HG02884 (cell line): ENCODE measurements at regions not wholly inside any gene's neighbourhood (a gene's known extent, or its start where the extent isn't known, plus 50 kb on each side); places are given as distances from the start of the nearest gene placed in this dataset.

ENCODE experiments used
- ATAC-seq: cut with Tn5 transposase; IDR thresholded peaks from one replicate; pipeline ENCODE4 v1.9.1; 2021; ENCODE audit warnings: mild to moderate bottlenecking, moderate library complexity; ENCODE audit not compliant: unreplicated experiment

DNA sequence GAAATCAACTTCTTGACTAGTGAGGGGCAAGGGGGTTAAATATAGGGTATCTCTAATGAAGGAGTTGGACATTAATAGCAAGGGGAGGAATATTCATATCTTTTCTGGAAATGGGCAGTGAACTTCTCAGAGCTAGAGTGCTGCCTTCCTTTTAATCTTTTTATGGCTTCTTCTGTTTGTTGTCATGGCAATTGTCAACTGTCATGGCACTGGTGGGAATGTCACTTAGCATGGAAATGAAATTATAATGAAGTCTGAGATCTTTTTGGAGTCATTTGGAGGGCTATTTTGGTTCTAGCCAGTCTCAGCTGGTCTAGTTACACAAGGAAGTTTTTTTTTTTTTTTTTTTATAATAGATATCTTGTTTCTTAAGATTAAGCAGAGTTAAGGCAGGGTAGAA lies 250.2 kb downstream of the AASDHPPT start:
- no peak for ATAC-seq

DNA sequence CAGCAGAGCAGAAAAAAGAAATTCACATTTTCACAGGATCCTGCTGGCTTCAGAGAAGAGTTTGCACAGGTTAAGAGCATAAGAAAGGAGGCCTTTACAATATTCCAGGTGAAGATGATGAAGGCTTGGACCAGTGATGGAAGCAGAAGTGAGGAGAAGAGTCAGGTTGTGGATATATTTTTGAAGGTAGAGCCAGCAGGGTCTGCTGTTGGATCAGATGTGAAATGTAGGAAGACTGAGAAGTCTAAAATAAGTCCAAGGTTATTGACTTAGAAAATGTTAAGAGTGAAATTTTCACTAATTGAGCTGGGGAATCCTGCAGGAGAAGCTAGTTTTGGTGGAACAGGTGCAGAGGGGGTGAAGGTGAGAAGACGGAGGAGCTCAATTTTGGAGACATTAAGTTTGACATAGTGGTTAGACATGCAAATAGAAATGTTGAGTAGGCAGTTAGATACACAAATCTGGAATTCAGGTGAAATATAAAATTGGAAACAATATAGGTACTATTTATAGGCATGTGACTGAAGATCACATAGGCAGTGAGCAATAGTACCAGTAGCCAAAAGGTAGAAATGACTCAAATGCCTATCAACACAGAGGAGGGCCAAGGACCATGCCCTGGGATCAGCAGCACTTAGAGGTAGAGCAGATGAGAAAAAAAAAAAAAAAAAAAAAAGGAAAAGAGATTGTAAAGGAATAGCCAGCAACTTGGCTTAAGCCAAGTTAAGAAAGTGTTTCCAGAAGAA lies 252.0 kb downstream of the AASDHPPT start:
- ATAC-seq: no peak

DNA sequence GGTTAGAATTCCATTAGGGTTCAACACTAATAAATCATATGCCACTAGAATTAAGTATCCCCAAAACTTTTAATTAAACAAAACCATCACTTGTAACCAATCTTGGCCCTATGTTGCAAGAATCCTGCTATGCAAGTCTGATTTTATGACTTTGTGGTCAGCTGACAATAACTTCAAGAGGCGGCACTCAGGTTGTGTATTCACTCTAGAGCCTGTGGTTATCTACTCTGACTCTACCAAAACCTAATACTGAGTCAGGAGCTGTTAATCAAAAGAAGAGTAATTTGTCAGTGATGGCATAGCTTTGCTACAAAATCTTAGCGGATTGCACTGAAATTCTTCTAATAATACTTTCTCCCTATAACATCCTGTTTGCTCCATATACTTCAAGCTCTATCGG lies 253.7 kb downstream of the AASDHPPT start:
- no peak for ATAC-seq

DNA sequence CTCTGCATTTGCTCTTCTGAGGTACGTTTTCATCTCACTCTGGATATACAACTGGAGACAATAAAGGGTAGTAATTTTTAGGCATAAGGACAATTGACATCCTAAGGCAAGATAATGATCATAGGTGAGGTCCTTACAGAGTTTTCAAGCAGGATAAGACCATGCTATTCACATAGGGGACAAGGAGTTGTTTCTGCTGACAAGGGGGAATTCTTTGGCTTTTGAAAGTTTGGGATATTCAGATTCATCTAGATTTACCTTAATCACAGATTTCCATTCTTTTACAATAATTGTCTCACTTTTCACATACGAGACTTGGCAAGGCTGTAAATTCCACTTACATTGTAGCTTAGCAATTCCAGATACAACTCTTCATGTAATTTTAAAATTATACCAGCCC lies 256.2 kb downstream of the AASDHPPT start:
- ATAC-seq: no peak

DNA sequence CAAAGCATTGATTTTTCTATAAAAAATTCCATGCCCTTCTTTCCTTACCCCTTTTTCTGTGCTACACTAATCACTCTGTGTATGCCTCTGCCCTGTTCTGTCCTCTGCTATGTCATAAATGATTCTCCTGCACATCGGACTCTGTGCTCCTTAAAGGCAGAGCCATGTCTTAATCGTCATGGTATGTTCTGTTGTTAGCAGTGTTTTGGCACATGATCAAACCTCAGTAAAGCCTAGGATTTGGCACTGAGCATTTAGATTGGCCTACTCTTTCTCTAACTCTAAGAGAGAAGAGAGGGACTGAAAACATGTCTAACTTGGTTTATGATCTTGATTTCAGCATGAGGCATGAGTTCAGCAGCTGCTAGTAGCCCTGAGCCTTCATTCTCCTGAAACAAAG lies 266.9 kb downstream of the AASDHPPT start:
- ATAC-seq: no peak

DNA sequence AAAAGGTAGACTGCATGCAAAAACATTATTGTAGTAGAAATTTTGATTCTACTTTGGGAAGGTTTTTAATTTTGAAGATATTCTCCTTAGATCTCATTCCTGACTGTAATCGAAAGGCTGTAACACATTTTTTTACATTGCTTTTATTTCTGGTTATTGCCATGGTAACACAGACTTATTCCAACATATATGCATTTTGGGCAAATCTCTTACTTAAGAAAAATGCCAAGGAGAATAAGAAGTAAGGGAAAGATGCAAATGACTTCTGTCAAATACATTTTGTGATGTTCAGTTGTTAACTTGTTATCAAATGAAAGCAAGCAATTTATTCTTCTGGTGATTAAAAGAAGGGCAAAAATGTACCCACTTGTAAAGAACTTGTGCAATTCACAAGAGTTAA lies 267.5 kb downstream of the AASDHPPT start:
- no peak for ATAC-seq

DNA sequence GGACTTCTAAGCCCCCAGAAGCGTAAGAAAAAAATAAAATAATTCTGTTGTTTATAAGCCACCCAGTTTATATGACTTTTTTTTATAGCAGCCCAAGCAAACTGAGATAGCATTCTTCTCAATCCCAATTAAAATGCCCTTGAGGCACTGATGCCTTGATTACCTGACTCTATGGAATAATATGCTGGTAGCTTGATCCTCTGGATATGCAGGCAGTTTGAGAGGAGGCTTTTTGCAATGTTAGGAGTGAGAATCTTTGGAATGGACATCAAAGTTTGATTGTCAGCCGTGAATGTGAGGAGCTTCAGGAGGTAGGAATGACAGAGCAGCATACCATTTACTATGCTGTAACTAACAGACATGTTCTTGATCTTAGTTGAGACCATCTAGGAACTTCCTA lies 275.6 kb downstream of the AASDHPPT start:
- no peak for ATAC-seq

DNA sequence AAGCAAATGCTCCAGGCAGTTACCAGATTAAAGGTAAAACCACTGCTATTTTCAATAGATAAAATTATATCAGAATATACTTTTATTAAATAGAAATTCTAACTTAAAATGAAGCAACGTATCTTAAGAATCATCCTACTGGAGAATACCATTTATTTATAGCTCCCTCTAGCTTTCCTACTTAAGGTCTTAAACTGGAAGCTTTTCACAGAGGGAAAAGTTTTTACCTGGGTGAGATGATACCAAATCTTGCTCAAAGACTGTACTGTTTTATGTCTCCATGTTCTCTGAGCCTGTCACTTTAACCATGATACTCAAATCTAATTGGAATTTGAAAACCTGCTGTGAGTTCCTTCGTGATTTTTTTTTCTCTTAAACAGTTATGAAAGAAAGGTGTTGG lies 291.8 kb downstream of the AASDHPPT start:
- ATAC-seq: no peak

DNA sequence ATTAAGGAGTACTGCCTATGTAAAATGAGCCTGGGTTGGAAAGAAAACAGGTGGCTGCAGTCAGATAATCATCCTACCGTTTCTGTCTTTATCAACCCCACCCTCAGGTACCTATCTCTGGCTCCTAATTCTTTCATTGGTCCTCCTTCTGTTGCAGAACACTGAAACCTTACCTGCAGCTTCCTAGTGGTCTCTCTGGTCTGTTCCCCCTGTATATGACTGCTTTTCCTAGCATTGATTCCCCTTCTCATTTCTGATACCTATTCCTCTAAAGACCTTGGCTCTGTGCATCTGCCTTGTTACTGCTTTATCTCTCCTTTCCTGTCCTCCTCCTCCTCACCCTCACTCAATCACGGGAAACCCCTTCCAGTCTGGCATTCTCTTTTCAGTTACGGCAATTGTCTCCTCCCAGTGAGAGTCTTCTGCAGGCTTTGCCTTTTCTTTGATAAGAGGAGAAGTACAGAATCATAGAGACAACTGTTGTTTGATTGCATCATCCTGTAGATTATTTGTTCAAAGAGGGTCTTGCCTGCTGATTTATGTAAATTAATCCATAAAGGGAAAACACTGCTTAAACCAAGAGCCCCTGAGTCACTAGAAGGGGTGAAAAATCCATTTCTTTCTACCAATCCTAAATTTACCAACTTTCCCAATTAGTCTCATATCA lies 301.2 kb downstream of the AASDHPPT start:
- ATAC-seq: no peak

DNA sequence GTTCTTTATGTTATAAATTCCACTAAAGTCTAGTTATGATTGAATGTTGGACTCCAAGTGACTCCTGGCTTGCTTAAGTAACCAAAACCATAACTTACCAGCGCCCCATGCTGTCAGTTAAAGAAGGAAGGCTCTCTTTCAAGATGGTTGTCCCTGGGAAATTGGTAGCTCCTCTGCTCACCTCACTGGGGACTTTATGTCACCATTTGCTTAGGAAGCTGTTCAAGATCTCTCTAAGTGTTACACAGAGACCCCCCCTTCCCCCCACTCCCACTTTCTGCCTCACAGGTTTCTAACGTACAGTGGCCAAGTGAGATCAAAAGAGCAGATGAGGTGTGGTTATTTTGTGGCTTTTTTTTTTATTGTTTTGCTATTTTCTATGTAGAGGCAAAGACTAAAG lies 301.8 kb downstream of the AASDHPPT start:
- no peak for ATAC-seq

DNA sequence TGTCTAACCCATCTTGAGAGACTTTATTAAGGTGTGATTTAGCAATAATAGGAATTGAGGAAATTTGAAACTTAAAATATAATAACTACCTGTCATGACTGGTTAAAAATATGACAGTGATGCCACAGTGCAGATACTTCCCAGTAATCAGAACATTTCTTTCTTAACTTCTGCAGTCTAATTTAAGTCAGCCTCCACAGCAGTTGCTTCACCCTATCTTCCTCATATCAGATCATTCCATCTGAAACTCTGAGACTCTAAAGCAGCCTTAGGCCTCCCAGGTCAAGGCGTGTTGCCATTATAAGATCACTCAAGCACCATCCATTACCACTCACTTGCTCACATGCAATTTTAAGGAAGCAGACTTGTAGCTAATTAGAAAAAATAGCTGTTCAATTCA lies 302.2 kb downstream of the AASDHPPT start:
- no peak for ATAC-seq

DNA sequence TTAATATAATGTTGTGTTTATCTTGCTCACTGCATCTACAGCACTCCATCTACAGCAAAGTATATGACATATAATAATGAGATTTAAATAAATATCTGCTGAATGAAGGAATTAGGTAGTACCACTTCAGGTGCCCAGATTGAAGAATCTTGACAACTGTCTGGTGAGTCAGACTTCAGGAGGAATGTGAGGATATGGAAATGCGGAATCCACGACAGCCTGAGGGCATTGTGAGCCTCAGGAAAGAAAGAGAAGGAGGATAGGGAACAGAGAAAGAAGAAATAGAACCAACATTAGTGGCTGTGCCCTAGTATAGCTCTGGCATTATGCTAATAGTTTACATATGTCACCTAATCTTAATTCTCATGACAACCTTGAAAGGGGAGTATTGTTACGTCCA lies 304.4 kb downstream of the AASDHPPT start:
- ATAC-seq: no peak

DNA sequence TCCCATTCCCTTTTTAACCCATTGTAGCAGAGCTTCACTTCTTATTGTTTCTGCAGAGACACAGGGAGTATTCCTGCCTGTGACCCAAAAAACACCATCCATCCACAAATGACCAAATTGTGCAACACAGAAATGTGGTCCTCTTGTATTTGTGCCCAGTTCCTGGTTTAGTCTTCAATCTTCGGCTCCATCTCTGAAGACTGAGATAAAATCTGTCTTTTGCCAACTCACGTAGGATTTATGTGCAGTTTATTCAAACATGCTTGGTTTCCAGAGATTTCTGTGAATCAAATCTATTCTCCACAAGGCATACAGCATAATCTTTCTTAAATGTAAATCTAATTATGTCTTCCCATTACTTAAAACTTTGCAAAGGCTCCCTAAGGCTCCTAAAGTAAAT lies 307.0 kb downstream of the AASDHPPT start:
- ATAC-seq: no peak

DNA sequence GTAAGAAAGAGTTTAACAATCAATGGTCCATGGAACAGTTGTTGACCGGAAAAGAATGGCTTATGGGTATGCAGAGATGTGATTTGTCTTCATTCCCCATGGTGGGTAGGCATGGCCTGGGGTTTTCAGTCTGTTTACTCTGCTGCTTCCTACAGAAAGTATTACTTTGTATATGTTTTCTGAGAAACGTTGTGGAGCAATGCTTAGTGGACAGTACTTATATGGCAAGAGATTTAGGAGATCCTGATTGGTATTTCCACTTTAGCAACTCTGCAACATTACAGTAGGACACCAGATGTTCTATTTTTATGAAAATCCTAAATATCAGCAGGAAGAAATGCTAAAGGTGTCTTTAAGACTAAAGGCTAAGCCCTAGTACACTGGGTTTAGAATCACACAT lies 309.1 kb downstream of the AASDHPPT start:
- ATAC-seq: no peak

DNA sequence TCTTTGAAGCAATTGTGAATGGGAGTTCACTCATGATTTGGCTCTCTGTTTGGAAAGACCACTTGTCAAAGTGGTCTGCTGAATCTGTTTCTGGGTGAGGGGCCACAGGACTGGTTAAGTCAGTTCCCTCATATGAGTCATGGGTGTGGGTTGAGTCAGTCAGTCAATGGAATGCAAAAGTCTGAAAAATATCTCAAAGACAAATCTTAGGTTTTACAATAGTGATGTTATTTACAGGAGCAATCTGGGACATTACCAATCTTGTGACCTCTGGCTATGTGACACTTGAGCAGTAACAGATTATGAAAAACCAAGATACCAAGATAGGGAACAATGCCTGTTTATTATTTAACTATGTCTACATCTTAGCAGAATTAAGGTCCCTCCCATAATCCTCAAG lies 311.6 kb downstream of the AASDHPPT start:
- no peak for ATAC-seq

DNA sequence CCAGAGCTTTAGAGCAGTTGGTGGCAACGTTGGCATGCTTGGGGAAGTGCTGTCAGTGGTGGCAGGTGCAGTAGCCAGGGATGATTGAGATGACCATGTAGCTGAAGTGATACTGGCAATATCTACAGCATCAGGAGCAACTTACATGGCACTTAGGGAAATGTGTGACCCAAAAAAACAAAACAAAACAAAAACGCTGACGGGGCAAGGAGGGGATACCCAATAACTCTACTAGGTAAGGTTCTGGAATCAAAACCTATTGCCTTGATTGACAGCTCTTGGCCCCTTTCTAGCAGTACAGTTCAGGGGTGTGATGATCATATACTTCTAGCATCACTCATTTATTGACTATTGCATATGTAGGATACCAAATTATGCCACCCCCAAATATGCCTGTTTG lies 312.6 kb downstream of the AASDHPPT start:
- ATAC-seq: no peak

DNA sequence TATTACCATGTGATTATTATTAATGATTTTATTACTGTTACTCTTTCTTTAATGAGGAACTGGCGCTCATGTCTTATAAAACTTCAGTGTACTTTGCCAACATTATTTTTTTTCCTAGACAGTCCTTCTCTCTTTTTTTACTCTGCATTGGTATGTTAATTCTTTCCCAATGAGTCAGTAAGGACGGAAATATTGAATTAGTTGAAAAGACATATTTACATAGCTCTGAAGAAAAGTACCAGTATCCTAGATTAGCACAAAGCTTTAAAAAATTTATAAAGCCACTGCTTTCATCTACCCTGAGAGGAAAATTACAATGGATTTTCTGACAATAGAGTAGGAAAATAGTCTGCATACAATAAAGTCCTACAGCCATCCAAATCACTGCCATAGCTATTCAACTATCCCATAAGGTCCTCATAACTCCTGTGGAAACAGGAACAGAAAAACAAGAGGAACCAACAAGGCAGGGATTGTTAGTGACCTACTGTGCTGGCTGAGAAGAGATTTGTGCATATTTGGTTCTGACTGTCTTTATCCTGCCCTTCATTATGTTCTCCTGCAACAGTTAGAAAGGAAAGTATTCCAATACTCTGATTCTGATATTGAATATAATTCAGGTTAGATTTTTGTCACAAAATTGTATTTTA lies 314.4 kb downstream of the AASDHPPT start:
- ATAC-seq: no peak

DNA sequence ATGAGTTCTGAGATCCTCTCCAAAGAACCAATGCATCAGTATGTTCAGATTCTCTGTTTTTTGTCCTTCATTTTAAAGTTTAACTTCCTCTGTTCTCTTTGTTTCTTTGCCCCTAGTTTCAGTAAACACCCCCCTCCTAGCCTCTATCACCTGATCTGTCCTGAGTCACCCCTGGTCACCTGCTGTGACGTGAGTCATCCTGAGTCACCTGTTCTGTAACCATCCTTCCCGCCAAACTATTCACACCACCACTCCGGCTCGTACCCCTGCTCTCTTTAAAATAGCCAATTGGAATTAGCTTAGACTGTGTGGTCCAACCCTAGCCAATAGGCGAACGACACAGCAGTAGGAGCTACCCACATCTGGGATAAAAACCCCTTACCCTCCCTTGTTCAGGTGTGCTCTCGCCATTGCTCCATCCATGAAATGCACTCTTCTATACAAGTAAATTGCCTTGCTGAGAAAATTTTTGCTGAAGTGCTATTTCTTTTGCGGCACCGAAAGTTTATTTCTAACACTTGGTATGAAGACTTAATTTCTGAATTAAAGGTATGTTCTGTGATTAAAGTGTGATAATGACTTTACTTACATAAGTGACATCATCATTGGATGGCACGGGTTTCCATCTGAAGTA lies 318.4 kb downstream of the AASDHPPT start:
- no peak for ATAC-seq

DNA sequence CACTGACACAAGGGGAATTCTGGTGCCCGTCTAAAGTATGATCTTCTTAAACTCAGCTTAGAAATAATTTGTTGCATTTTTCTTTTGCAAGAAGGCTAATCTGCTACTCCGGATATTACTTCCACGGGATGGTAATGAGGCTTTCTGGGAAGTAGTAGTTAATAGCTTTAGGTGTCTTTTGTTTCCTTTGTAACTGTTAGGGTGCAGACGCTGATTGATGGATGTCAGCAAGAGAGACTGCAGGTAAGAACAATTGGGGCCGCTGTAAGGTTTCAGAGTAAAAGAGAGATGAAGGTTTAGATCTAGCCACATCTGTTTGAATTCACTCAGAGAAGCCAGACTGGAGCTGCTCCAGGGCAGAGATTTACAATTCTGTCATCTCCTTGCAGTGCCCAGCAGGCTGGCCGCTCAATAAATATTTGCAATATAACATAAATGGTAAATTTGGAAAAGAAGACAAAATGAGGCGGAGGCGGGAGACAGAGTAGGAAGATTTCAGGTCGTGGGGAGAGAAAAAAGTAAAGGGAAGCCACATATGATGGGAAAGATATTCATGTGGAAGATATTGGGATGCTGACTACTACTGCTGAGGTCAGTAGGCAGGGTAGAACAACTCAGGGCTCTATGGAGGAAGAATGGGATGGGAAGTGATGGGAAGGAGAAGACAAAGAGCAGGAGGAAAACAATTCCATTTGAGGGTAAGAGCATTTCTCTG lies 320.5 kb downstream of the AASDHPPT start:
- ATAC-seq: no peak

DNA sequence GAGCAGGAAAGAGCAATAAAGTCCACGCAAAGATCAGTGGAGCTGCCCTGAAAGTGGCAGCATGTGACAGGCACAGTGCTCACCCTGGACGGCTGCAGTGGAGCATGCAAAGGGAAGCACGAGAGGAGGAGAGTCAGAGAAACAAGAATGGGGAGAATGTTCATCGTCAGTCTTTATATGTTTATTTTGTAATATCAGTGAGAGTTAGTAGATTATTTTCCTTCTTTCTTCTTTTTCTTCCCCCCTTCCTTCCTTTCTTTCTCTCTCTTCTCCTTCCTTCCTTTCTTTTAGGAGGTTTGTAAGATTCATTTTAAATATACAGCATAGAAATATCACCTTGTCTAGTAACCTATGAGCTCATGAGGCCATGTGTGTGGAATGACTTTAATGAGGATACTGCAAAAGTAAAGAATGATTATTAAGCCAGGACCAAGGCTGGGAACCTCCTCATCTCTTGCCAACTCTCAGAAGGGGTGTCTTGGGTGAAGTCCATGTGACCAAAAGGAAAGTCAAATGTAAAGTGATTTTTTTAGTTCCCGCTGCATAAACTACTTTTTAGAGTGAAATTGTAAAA lies 321.1 kb downstream of the AASDHPPT start:
- no peak for ATAC-seq

DNA sequence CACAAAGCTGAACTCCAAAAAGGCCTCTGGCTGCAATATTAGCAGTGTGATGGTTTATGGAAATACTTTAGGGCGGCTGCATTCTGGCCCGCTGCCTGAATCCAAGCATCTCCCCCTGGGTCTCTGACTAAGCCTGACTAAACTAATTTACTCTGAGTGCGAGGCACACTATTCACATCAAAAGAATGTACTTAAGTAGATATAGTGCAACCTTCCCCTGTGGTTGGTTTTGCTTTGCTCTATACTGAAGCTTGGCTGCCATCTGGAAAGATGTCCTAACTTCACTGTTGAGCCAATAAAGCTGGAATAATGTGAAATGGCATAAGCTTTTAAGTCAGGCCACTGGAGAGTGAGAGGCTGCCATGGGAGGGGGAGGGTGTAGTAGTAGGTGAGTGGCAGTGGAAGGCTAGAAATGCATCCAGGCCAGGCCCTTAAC lies 321.6 kb downstream of the AASDHPPT start:
- ATAC-seq: no peak
